ENCODE measurements at regions not wholly inside any gene's neighbourhood (a gene's known extent, or its start where the extent isn't known, plus 50 kb on each side); places are given as distances from the start of the nearest gene placed in this dataset.
"Not testable (repeated sequence)": the region's sequence is repeated elsewhere in the genome, so short reads cannot be mapped to it uniquely, and the experiment has no call there.

- DNase-seq, result not testable (repeated sequence)
These were observed 81.6 kb downstream of the P2RY10 start for GRCh38 chrX:79026742-79027141.

- DNase-seq, result no peak
These were observed 90.2 kb downstream of the P2RY10 start for GRCh38 chrX:79035421-79035820.

- no peak for DNase-seq
These were observed 91.1 kb downstream of the P2RY10 start for GRCh38 chrX:79036157-79036880.

GRCh38 chrX:79065696-79066095 lies 78.8 kb upstream of the GPR174 start:
- peak; percentile 32 for DNase-seq

GRCh38 chrX:79078114-79078513 lies 66.4 kb upstream of the GPR174 start:
- no peak for DNase-seq

GRCh38 chrX:79079477-79079876 lies 65.0 kb upstream of the GPR174 start:
- DNase-seq, result no peak

GRCh38 chrX:79080141-79080540 lies 64.3 kb upstream of the GPR174 start:
- no peak for DNase-seq

- peak; percentile 27 for DNase-seq
These were observed 62.5 kb upstream of the GPR174 start for GRCh38 chrX:79081895-79082512.

- DNase-seq, result no peak
These were observed 61.6 kb upstream of the GPR174 start for GRCh38 chrX:79082899-79083298.

GRCh38 chrX:79084923-79085322 lies 59.6 kb upstream of the GPR174 start:
- no peak for DNase-seq

GRCh38 chrX:79089896-79090584 lies 54.4 kb upstream of the GPR174 start:
- DNase-seq, result no peak

GRCh38 chrX:79094075-79094832 lies 50.2 kb upstream of the GPR174 start:
- no peak for DNase-seq

Measured in CD4-positive, alpha-beta T cell treated with Interleukin-15 for 1 hour (primary cell).